ENCODE measurements at regions not wholly inside any gene's neighbourhood (a gene's known extent, or its start where the extent isn't known, plus 50 kb on each side); places are given as distances from the start of the nearest gene placed in this dataset.

GRCh38 chr3:10627884-10628572, 122.6 kb upstream of the ATP2B2 start:
- H3K36me3 ChIP-seq (ENCODE audit: control insufficient read depth, insufficient read depth, low read length), result no peaks in the 10 kb centered on the region
- DNase-seq (ENCODE audit: low read depth), result no peak
- H3K27me3 ChIP-seq (ENCODE audit: control insufficient read depth, insufficient read depth, low read length), result peaks cover 3% of the 10 kb centered on the region
- TF ChIP-seq CTCF (IDR thresholded peaks at IDR 0.05; ENCODE audit: insufficient read depth, low read length, poor library complexity, severe bottlenecking), result no peak
- H3K4me3 ChIP-seq (ENCODE audit: low read depth, low read length), result no peak overlapping the region

- no peak for TF ChIP-seq CTCF (IDR thresholded peaks at IDR 0.05; ENCODE audit: insufficient read depth, low read length, poor library complexity, severe bottlenecking)
- Histone ChIP-seq H3K4me3 (ENCODE audit: low read depth, low read length) (no peak overlapping the region), H3K36me3 (ENCODE audit: control insufficient read depth, insufficient read depth, low read length) (no peaks in the 10 kb centered on the region), H3K27me3 (ENCODE audit: control insufficient read depth, insufficient read depth, low read length) (peaks cover 3% of the 10 kb centered on the region)
- DNase-seq (ENCODE audit: low read depth), result no peak
These were observed 123.7 kb upstream of the ATP2B2 start for GRCh38 chr3:10628891-10629670.

- H3K4me3 ChIP-seq (ENCODE audit: low read depth, low read length), result no peak overlapping the region
- DNase-seq (ENCODE audit: low read depth), result no peak
- TF ChIP-seq CTCF (IDR thresholded peaks at IDR 0.05; ENCODE audit: insufficient read depth, low read length, poor library complexity, severe bottlenecking), result no peak
These were observed 124.3 kb upstream of the ATP2B2 start for GRCh38 chr3:10629671-10630040.

GRCh38 chr3:10631224-10631623, 125.8 kb upstream of the ATP2B2 start:
- no peak for DNase-seq (ENCODE audit: low read depth)
- no peak overlapping the region for H3K4me3 ChIP-seq (ENCODE audit: low read depth, low read length)
- H3K27me3 ChIP-seq (ENCODE audit: control insufficient read depth, insufficient read depth, low read length), result no peaks in the 10 kb centered on the region
- H3K36me3 ChIP-seq (ENCODE audit: control insufficient read depth, insufficient read depth, low read length), result no peaks in the 10 kb centered on the region
- no peak for TF ChIP-seq CTCF (IDR thresholded peaks at IDR 0.05; ENCODE audit: insufficient read depth, low read length, poor library complexity, severe bottlenecking)

More at GRCh38 chr3:10629671-10630040, 124.3 kb upstream of the ATP2B2 start:
- no peaks in the 10 kb centered on the region for H3K36me3 ChIP-seq (ENCODE audit: control insufficient read depth, insufficient read depth, low read length)
- peaks cover 3% of the 10 kb centered on the region for H3K27me3 ChIP-seq (ENCODE audit: control insufficient read depth, insufficient read depth, low read length)

- Histone ChIP-seq H3K4me3 (ENCODE audit: low read depth, low read length) (no peak overlapping the region), H3K27me3 (ENCODE audit: control insufficient read depth, insufficient read depth, low read length) (no peaks in the 10 kb centered on the region), H3K36me3 (ENCODE audit: control insufficient read depth, insufficient read depth, low read length) (no peaks in the 10 kb centered on the region)
- no peak for TF ChIP-seq CTCF (IDR thresholded peaks at IDR 0.05; ENCODE audit: insufficient read depth, low read length, poor library complexity, severe bottlenecking)
- DNase-seq (ENCODE audit: low read depth), result no peak
These were observed 126.7 kb upstream of the ATP2B2 start for GRCh38 chr3:10632125-10632524.
